SK-N-SH (cell line): ENCODE measurements at regions not wholly inside any gene's neighbourhood (a gene's known extent, or its start where the extent isn't known, plus 50 kb on each side); places are given as distances from the start of the nearest gene placed in this dataset.

Experiments used
- CTCF ChIP-seq: fragments of 200-600 bp; sonication (generic); IDR thresholded peaks from 2 replicates; pipeline ENCODE4 v1.6.1; 2017; ENCODE audit warnings: antibody characterized with exemption, mild to moderate bottlenecking, moderate library complexity
- FOXJ3 ChIP-seq: sonication (generic); formaldehyde crosslinking; IDR thresholded peaks from 2 replicates; pipeline ENCODE4 v1.5.1; 2020; ENCODE audit warnings: mild to moderate bottlenecking, missing genetic modification reagents
- FOXM1 ChIP-seq: IDR thresholded peaks from 2 replicates; pipeline ENCODE4 v1.4.0; 2012; ENCODE audit warnings: low read depth, mild to moderate bottlenecking
- JUND ChIP-seq: IDR thresholded peaks from 2 replicates; pipeline ENCODE4 v1.4.0; 2012
- RAD21 ChIP-seq: IDR thresholded peaks from 2 replicates; pipeline ENCODE4 v1.6.1; 2012; ENCODE audit warnings: mild to moderate bottlenecking, low read length
- SMC3 ChIP-seq: IDR thresholded peaks from 2 replicates; pipeline ENCODE4 v1.6.1; 2012; ENCODE audit warnings: low read depth, low read length, improper control_type of control experiment
- TF ChIP-seq, protein P1 (sequence below): fragments of 150-350 bp; IDR thresholded peaks from 2 replicates; pipeline ENCODE4 v1.6.1; 2016; ENCODE audit warnings: mild to moderate bottlenecking, low read depth, low read length

GRCh38 chr4:72665171-72665968 is 96.3 kb upstream of the ADAMTS3 start:
- TF ChIP-seq, protein P1, sequence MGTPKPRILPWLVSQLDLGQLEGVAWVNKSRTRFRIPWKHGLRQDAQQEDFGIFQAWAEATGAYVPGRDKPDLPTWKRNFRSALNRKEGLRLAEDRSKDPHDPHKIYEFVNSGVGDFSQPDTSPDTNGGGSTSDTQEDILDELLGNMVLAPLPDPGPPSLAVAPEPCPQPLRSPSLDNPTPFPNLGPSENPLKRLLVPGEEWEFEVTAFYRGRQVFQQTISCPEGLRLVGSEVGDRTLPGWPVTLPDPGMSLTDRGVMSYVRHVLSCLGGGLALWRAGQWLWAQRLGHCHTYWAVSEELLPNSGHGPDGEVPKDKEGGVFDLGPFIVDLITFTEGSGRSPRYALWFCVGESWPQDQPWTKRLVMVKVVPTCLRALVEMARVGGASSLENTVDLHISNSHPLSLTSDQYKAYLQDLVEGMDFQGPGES, result no peak
- TF ChIP-seq SMC3 (no peak), CTCF (no peak), FOXM1 (no peak), RAD21 (no peak), JUND (no peak), FOXJ3 (CRISPR knock-in tag) (no peak)
